ENCODE measurements at regions not wholly inside any gene's neighbourhood (a gene's known extent, or its start where the extent isn't known, plus 50 kb on each side); places are given as distances from the start of the nearest gene placed in this dataset.

GRCh38 chr13:53241891-53242348, 213.3 kb downstream of the OLFM4 start:
- Histone ChIP-seq H4K91ac (replicated peaks; ENCODE audit: insufficient read length, low read length) (no peak overlapping the region), H2AFZ (ENCODE audit: low read length) (no peak overlapping the region), H3K27me3 (replicated peaks in 1 of 4; ENCODE audit: control insufficient read depth in 3 of 4, extremely low read depth in 1 of 4, insufficient read depth in 3 of 4, low read length in 3 of 4) (peaks cover 0 to 1% (median 0%) of the 10 kb centered on the region in 4 experiments; a peak in 1 of 7 replicates), H2AK5ac (ENCODE audit: low read depth, low read length) (no peak overlapping the region), H3K4me3 (ENCODE audit: extremely low read depth in 1 of 4, insufficient read depth in 2 of 4, low read depth in 3 of 4, low read length in 4 of 4) (no peak overlapping the region), H3K23me2 (ENCODE audit: low read depth, low read length) (no peaks in the 10 kb centered on the region), H2BK20ac (ENCODE audit: low read length) (no peak overlapping the region), H3K4ac (replicated peaks; ENCODE audit: insufficient read length, low read depth, low read length) (no peak overlapping the region), H2BK12ac (ENCODE audit: low read depth, low read length) (no peak overlapping the region), H3K9me3 (ENCODE audit: insufficient read depth in 2 of 2, low read depth in 1 of 2, low read length in 1 of 2) (no peaks in the 10 kb centered on the region), H4K5ac (ENCODE audit: insufficient read length, low read depth, low read length) (no peak overlapping the region), H2BK5ac (ENCODE audit: low read depth, low read length) (no peak overlapping the region), H3K18ac (ENCODE audit: extremely low read depth, low read length) (no peak overlapping the region), H3K36me3 (ENCODE audit: control insufficient read depth in 2 of 4, insufficient read depth in 4 of 4, low read length in 3 of 4) (no peaks in the 10 kb centered on the region), H3K79me1 (ENCODE audit: low read depth, low read length) (no peaks in the 10 kb centered on the region), H3K4me1 (replicated peaks in 1 of 4; ENCODE audit: control insufficient read depth in 3 of 4, insufficient read depth in 4 of 4, low read length in 3 of 4) (peaks cover 0 to 8% (median 0%) of the 10 kb centered on the region in 4 experiments; a peak in 3 of 7 replicates), H3K79me2 (ENCODE audit: control insufficient read depth in 1 of 2, insufficient read depth in 2 of 2, low read length in 2 of 2) (no peaks in the 10 kb centered on the region), H3K9ac (replicated peaks in 1 of 4; ENCODE audit: extremely low read depth in 1 of 4, low read depth in 3 of 4, low read length in 3 of 4) (no peak overlapping the region), H3K23ac (ENCODE audit: insufficient read length) (no peak overlapping the region), H2BK15ac (ENCODE audit: low read length) (no peak overlapping the region), H2BK120ac (replicated peaks; ENCODE audit: low read depth, low read length) (no peak overlapping the region), H4K8ac (ENCODE audit: extremely low read depth, insufficient read depth, low read length) (no peak overlapping the region), H4K20me1 (replicated peaks in 1 of 2; ENCODE audit: control insufficient read depth in 1 of 2, insufficient read depth in 2 of 2, low read length in 2 of 2) (no peaks in the 10 kb centered on the region), H3K56ac (replicated peaks; ENCODE audit: insufficient read length, low read depth, low read length) (no peak overlapping the region), H3K14ac (ENCODE audit: insufficient read length) (no peak overlapping the region), H3K27ac (ENCODE audit: low read depth, low read length) (no peak overlapping the region), H3K4me2 (ENCODE audit: insufficient read depth in 1 of 2, low read depth in 2 of 2, low read length in 2 of 2) (no peak overlapping the region)
- no peak for DNase-seq (ENCODE audit: low read depth in 1 of 2, low spot score in 2 of 2)
- WGBS, 2 experiments (ENCODE audit: extremely low coverage in 1 of 2, insufficient coverage in 1 of 2, insufficient read length in 1 of 2, insufficient replicate concordance in 2 of 2, low coverage in 1 of 2, low lambda C conversion rate in 2 of 2, missing lambda C conversion rate in 1 of 2) = 83% methylated on average over 5 of the region's 5 CpGs; no CpG with 5 or more reads in 1 of the 2 experiments
- FAIRE-seq = no peak
- TF ChIP-seq SRF (IDR thresholded peaks at IDR 0.05; ENCODE audit: low read depth, low read length) (no peak), ASH2L (IDR thresholded peaks at IDR 0.05; ENCODE audit: low read length) (no peak), POU5F1 (IDR thresholded peaks at IDR 0.05; ENCODE audit: low read depth, low read length) (no peak), CTBP2 (IDR thresholded peaks at IDR 0.05; ENCODE audit: borderline replicate concordance, insufficient read depth, insufficient read length, low read length) (no peak), FOSL1 (IDR thresholded peaks at IDR 0.05; ENCODE audit: insufficient read depth, low read depth, low read length) (no peak), TCF12 (IDR thresholded peaks at IDR 0.05; ENCODE audit: low read depth, low read length) (no peak), POLR2AphosphoS5 (IDR thresholded peaks at IDR 0.05; ENCODE audit: low read depth, low read length) (no peak)
- ChIA-PET CTCF (ENCODE audit: partially characterized antibody) (interaction anchor here (0.8 to 2.5 kb wide), 5 partner anchors 9 to 540 kb away, joined by 3 to 12 read pairs (median 4); no protein-coding TSS in a partner anchor), POLR2A (ENCODE audit: partially characterized antibody) (no interaction called here)
